Karpas-422 (cell line): ENCODE measurements at regions not wholly inside any gene's neighbourhood (a gene's known extent, or its start where the extent isn't known, plus 50 kb on each side); places are given as distances from the start of the nearest gene placed in this dataset.

Experiments used
- DNase-seq: peaks from one replicate; pipeline ENCODE4 v3.0.0-alpha.2; 2015
- H2AFZ ChIP-seq: fragments of 200-600 bp; sonication (generic); 2 replicates; pipeline ENCODE4 v1.6.1; 2014; ENCODE audit warnings: antibody characterized with exemption, low read length, mixed read lengths
- H3K27ac ChIP-seq: fragments of 200-600 bp; sonication (generic); 2 replicates; pipeline ENCODE4 v1.5.1; 2014; ENCODE audit warnings: mild to moderate bottlenecking, low read length, moderate library complexity
- H3K27me3 ChIP-seq: fragments of 200-600 bp; sonication (generic); 2 replicates; pipeline ENCODE4 v1.6.1; 2014; ENCODE audit warnings: low read length, mixed read lengths
- H3K36me3 ChIP-seq: fragments of 200-600 bp; sonication (generic); 2 replicates; pipeline ENCODE4 v1.6.1; 2014; ENCODE audit warnings: low read length, mixed read lengths; ENCODE audit not compliant: insufficient read depth
- H3K4me1 ChIP-seq: fragments of 200-600 bp; sonication (generic); 2 replicates; pipeline ENCODE4 v1.6.1; 2014; ENCODE audit warnings: mild to moderate bottlenecking, low read length, mixed read lengths
- H3K4me2 ChIP-seq: fragments of 200-600 bp; sonication (generic); 2 replicates; pipeline ENCODE4 v1.6.1; 2014; ENCODE audit warnings: low read length, low read depth, mild to moderate bottlenecking; ENCODE audit not compliant: poor library complexity, severe bottlenecking
- H3K4me3 ChIP-seq: fragments of 200-600 bp; sonication (generic); 2 replicates; pipeline ENCODE4 v1.5.1; 2014; ENCODE audit warnings: mild to moderate bottlenecking, antibody characterized with exemption, low read length, mixed read lengths
- H3K79me2 ChIP-seq: fragments of 200-600 bp; sonication (generic); 2 replicates; pipeline ENCODE4 v1.6.1; 2014; ENCODE audit warnings: mild to moderate bottlenecking, low read length, mixed read lengths
- H3K9ac ChIP-seq: fragments of 200-600 bp; sonication (generic); 2 replicates; pipeline ENCODE4 v1.6.0; 2014; ENCODE audit warnings: low read length
- H3K9me2 ChIP-seq: fragments of 200-600 bp; sonication (generic), shearing (Covaris generic); replicated peaks from 2 replicates; pipeline ENCODE4 v1.6.0; 2014; ENCODE audit warnings: mild to moderate bottlenecking, low read length, moderate library complexity; ENCODE audit not compliant: insufficient read depth
- H3K9me3 ChIP-seq: fragments of 300-700, 200-600 bp; sonication (generic); 2 replicates; pipeline ENCODE4 v1.6.1; 2014; ENCODE audit warnings: low read length, mixed read lengths
- H4K20me1 ChIP-seq: fragments of 200-600 bp; sonication (generic); 2 replicates; pipeline ENCODE4 v1.6.1; 2014; ENCODE audit warnings: mild to moderate bottlenecking, antibody characterized with exemption, low read length, low read depth; ENCODE audit not compliant: insufficient read depth

DNA sequence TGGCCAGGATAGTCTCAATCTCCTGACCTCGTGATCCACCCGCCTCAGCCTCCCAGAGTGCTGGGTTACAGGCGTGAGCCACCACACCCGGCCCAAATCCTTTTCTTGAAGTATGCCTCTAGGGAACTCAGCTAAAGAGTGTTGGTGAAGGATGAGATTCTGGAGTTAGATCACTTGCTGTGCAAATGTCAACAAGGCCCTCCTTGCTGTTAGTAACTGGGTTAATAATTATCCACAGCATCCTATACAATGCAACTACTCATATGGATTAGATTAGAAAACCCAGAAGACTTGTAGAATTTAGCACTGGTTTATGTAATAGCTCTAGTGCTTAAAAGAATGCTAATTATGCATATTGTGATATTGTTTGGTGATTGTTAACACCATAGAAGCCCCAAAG, 310.8 kb upstream of the TFPI start:
- Histone ChIP-seq H3K4me1 (no peaks in the 10 kb centered on the region), H4K20me1 (no peaks in the 10 kb centered on the region), H3K4me3 (no peak overlapping the region), H3K36me3 (no peaks in the 10 kb centered on the region), H3K9me3 (no peaks in the 10 kb centered on the region), H3K27me3 (no peaks in the 10 kb centered on the region), H3K4me2 (no peak overlapping the region), H2AFZ (no peak overlapping the region), H3K27ac (no peak overlapping the region), H3K9me2 (no peaks in the 10 kb centered on the region), H3K79me2 (no peaks in the 10 kb centered on the region), H3K9ac (no peak overlapping the region)
- DNase-seq: no peak

DNA sequence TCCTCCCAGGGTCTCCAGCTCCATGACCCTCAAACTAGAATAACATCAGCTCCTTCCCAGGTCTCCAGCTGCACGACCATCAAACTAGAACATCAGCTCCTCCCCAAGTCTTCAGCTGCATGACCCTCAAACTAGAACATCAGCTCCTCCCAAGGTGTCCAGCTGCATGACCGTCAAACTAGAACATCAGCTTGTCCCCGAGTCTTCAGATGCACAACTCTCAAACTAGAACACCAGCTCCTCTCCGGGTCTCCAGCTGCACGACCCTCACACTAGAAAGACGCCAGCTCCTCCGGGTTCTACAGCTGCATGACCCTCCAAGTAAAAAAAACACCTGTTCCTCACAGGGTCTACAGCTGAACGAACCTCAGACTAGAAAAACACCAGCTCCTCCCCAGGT, 312.9 kb upstream of the TFPI start:
- Histone ChIP-seq H2AFZ (no peak overlapping the region), H3K9me3 (no peaks in the 10 kb centered on the region), H3K4me1 (no peaks in the 10 kb centered on the region), H3K9ac (no peak overlapping the region), H3K36me3 (no peaks in the 10 kb centered on the region), H4K20me1 (no peaks in the 10 kb centered on the region), H3K9me2 (no peaks in the 10 kb centered on the region), H3K79me2 (no peaks in the 10 kb centered on the region), H3K4me2 (no peak overlapping the region), H3K27me3 (no peaks in the 10 kb centered on the region), H3K27ac (no peak overlapping the region), H3K4me3 (no peak overlapping the region)
- peak; percentile 12 for DNase-seq

DNA sequence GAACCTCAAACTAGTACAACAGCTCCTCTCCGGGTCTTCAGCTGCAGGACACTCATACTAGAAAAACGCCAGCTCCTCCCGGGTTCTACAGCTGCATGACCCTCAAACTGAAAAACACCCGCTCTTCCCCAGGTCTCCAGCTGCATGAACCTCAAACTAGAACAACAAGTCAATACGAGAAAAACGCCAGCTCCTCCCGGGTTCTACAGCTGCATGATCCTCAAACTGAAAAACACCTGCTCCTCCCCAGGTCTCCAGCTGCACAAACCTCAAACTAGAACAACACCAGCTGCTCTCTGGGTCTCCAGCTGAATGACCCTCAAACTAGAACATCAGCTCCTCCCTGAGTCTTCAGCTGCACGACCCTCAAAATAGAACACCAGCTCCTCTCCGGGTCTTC, 315.0 kb upstream of the TFPI start:
- Histone ChIP-seq H3K4me3 (no peak overlapping the region), H3K27me3 (no peaks in the 10 kb centered on the region), H2AFZ (no peak overlapping the region), H3K4me2 (no peak overlapping the region), H3K9me3 (no peaks in the 10 kb centered on the region), H3K9me2 (no peaks in the 10 kb centered on the region), H3K9ac (no peak overlapping the region), H3K36me3 (no peaks in the 10 kb centered on the region), H3K27ac (no peak overlapping the region), H4K20me1 (no peaks in the 10 kb centered on the region), H3K4me1 (no peaks in the 10 kb centered on the region), H3K79me2 (no peaks in the 10 kb centered on the region)
- peak; percentile 25 for DNase-seq

DNA sequence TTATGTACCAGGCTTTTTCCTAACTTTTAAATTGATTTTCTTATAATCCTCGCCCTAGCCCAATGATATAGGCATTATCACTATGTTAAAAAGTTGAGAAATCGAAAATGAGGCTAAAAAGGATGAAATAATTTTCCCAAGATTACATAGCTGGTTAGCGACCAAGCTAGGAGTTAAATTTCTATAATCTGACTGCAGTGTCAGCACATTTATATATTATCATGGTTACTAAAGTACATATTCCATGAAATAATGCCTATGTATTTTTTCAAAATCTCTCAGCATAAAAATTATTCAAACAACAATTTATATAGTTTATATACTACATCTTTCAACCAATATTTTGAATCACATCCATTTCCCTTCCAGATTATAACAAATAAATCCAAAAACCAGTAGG, 317.3 kb upstream of the TFPI start:
- no peak overlapping the region for H3K4me3 ChIP-seq
- H3K9me2 ChIP-seq: no peaks in the 10 kb centered on the region
- no peaks in the 10 kb centered on the region for H3K79me2 ChIP-seq
- H4K20me1 ChIP-seq: no peaks in the 10 kb centered on the region
- H3K9ac ChIP-seq: no peak overlapping the region
- peaks cover under 1% of the 10 kb centered on the region; the same call in 1 of the 2 replicates for H3K9me3 ChIP-seq
- H3K36me3 ChIP-seq: no peaks in the 10 kb centered on the region
- DNase-seq: peak; percentile 9
- H3K4me2 ChIP-seq: no peak overlapping the region
- no peak overlapping the region for H2AFZ ChIP-seq
- no peak overlapping the region for H3K27ac ChIP-seq
- H3K4me1 ChIP-seq: no peaks in the 10 kb centered on the region
- H3K27me3 ChIP-seq: no peaks in the 10 kb centered on the region

DNA sequence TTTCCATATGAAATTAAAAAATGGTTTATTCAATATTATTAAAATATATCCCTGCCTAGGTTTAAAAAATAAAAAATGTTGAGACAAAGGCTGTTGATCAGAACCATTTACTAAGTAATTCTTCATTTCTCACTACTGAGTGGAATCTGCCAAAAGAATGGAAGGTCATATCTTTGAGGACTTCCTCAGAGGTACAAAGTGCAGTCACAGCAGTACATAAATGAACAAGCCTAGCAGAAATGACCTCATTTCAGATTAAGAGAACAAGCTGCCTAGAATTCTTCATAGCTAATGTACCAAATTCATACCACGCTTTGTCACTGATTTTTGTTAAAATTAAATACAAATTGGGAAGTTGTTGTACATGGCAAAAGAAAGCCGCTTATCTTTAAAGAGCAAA, 318.9 kb upstream of the TFPI start:
- no peaks in the 10 kb centered on the region for H3K36me3 ChIP-seq
- peaks cover 5% of the 10 kb centered on the region for H3K9me3 ChIP-seq
- H3K4me1 ChIP-seq: no peaks in the 10 kb centered on the region
- peak; percentile 27 for DNase-seq
- H3K4me2 ChIP-seq: no peak overlapping the region
- H2AFZ ChIP-seq: no peak overlapping the region
- H3K9ac ChIP-seq: no peak overlapping the region
- no peak overlapping the region for H3K27ac ChIP-seq
- H3K79me2 ChIP-seq: no peaks in the 10 kb centered on the region
- no peaks in the 10 kb centered on the region for H3K27me3 ChIP-seq
- no peaks in the 10 kb centered on the region for H3K9me2 ChIP-seq
- no peaks in the 10 kb centered on the region for H4K20me1 ChIP-seq
- H3K4me3 ChIP-seq: no peak overlapping the region

DNA sequence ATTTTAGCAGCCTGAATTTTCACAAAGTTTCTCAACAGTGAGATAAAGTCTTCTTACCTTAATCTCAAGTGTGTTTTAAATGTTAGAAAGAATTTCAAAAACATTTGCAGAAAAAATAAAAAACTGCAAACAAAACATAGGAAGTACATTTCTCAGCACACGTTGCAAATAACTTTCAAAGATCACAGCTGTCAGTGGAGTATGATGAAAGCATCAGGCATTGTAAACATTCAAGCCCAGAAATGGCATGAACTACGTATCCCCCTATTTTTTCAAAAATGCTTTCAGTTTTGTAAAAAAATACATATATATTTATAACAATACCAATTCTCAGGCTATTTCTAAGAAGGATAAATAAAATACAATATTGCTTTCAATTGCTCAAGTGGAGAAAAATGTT, 320.6 kb upstream of the TFPI start:
- Histone ChIP-seq H3K4me3 (no peak overlapping the region), H3K36me3 (no peaks in the 10 kb centered on the region), H3K9me2 (no peaks in the 10 kb centered on the region), H3K9me3 (peaks cover 7% of the 10 kb centered on the region), H4K20me1 (no peaks in the 10 kb centered on the region), H3K79me2 (no peaks in the 10 kb centered on the region), H3K27me3 (no peaks in the 10 kb centered on the region), H3K4me1 (no peaks in the 10 kb centered on the region), H3K9ac (no peak overlapping the region), H2AFZ (no peak overlapping the region), H3K4me2 (no peak overlapping the region), H3K27ac (no peak overlapping the region)
- no peak for DNase-seq

DNA sequence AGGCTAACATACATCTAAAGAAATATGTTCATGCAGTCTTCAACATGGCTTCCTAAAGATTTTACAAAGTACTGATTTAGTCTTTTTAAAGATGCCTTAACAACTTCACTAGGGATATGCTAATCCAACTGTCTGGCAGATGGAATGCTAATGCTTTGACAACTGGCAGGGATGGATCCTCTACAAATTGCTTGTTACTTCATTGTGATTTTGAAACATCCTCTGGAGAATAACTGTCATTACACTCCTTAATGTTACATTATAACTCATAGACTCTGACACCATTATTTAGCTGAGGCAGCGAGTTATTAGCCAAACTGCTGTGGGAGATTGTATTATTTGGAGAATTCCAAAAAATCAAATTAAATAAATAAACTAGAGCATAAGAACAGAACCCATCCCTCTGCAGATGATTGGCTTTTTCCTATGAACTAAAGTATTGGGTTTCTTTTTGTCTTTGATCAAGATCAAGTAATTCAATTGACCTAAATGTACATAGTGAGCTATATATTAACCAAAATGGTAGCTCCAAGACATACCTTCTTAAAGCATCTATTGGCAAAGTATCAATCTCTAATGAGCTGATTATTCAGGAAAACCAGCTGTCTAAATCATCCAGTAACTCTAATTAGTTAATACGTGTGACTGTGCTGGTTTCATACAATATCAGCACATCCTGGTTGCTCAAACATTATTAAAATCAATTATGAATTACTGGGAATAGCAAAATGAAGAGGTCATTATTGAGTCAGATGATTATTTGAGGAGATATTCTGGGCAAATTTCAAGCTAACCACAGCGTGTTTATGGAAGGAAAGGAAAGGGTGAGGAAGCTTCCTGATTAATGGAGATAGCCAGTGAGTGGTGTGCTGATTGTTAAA, 321.3 kb upstream of the TFPI start:
- DNase-seq: peak; percentile 25
- no peaks in the 10 kb centered on the region for H3K79me2 ChIP-seq
- H3K27ac ChIP-seq: no peak overlapping the region
- no peak overlapping the region for H3K4me2 ChIP-seq
- no peaks in the 10 kb centered on the region for H3K9me2 ChIP-seq
- peaks cover 7% of the 10 kb centered on the region for H3K9me3 ChIP-seq
- no peaks in the 10 kb centered on the region for H3K36me3 ChIP-seq
- no peak overlapping the region; the same call in 1 of the 2 replicates for H2AFZ ChIP-seq
- H3K4me3 ChIP-seq: no peak overlapping the region
- H3K27me3 ChIP-seq: no peaks in the 10 kb centered on the region
- no peak overlapping the region for H3K9ac ChIP-seq
- H4K20me1 ChIP-seq: no peaks in the 10 kb centered on the region
- H3K4me1 ChIP-seq: no peaks in the 10 kb centered on the region

DNA sequence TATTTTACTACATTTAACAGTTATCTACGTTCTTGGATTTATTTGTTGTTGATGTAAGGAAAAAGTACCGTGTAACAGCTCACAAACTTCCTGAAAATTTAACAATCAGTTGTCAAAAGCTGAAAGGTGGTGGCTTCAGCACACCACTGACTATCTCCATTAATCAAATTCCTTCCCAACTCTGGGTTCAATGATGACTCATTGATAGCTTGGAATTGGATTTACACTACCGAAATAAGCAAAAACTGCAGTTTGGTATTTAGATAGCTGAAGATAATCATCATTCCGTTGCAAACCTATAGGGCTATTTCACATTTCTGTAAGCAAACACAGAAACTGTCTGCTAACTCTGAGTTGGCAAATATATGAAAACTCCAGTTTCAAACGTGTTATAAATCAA, 322.3 kb upstream of the TFPI start:
- H3K4me1 ChIP-seq: no peaks in the 10 kb centered on the region
- H3K4me2 ChIP-seq: no peak overlapping the region
- peak; percentile 20 for DNase-seq
- no peak overlapping the region for H3K4me3 ChIP-seq
- no peaks in the 10 kb centered on the region for H3K79me2 ChIP-seq
- H2AFZ ChIP-seq: no peak overlapping the region
- no peaks in the 10 kb centered on the region for H3K36me3 ChIP-seq
- peaks cover 7% of the 10 kb centered on the region for H3K9me3 ChIP-seq
- no peaks in the 10 kb centered on the region for H3K27me3 ChIP-seq
- H3K9ac ChIP-seq: no peak overlapping the region
- H3K9me2 ChIP-seq: 0 out of 2 replicates have a peak, but pooled peaks cover 3% of the 10 kb centered on the region
- H4K20me1 ChIP-seq: no peaks in the 10 kb centered on the region
- no peak overlapping the region for H3K27ac ChIP-seq
